Activated CD4-positive, alpha-beta T cell treated with anti-CD3 and anti-CD28 coated beads, Interleukin-2, amount 50 U/mL, for 16 hours (primary cell): ENCODE measurements at regions not wholly inside any gene's neighbourhood (a gene's known extent, or its start where the extent isn't known, plus 50 kb on each side); places are given as distances from the start of the nearest gene placed in this dataset.

ENCODE experiments used
- DNase-seq: peaks from one replicate; pipeline ENCODE4 v3.0.0-alpha.2; 2020

DNA sequence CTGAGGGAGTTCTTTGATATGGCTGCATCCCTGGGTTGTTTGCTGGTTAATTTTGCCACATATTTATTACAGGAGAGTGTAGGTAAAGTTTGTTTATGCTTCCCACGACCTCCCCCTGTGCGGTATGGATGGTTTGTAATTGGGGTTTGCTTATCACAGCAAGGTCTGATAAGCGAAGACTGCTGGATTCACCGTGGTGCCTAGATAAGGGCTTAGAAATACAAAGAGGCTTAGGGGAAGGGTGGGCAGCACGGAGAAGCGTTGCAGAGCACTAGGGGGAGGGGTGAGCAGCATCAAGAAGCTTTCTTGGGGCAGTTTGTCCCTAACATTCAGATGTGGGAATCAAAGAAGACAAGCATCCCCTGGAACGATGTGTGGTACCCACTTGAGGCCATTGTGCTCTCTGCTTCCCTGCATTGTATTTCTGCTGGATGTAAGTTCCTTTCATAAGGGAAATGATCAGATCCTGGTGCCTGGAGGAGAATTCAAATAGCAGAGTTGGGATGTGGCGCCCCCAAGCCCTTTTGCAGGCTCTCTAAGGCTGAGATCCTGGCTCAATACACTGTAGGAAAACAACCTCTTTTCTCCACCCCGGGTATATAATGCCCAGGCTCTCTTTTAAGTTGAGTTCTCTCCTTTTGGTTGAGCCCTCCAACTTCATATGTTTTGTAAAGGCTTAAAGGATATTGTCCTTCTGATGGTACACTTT is 598.1 kb upstream of the ADGRL4 start:
- no peak for DNase-seq

- DNase-seq, result no peak
These were observed 597.3 kb upstream of the ADGRL4 start for GRCh38 chr1:79603843-79604242.

DNA sequence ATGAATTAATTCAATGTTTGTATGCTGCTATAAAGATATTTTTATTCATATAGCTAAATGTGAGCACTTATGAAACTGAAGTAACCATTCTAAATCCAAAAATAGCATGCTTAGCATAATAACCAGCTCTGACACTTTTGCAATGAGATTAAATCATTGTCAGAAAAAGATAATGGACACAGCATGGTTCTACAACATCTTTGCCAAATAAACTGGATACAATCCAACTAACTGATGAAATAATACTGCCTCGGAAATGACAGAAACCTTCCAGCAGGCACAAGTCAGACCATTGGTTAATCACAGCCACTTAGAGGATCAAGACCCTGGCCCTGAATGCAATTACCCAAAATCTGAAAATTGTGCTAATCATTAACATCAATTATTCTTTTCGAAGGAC is 592.7 kb upstream of the ADGRL4 start:
- no peak for DNase-seq

DNA sequence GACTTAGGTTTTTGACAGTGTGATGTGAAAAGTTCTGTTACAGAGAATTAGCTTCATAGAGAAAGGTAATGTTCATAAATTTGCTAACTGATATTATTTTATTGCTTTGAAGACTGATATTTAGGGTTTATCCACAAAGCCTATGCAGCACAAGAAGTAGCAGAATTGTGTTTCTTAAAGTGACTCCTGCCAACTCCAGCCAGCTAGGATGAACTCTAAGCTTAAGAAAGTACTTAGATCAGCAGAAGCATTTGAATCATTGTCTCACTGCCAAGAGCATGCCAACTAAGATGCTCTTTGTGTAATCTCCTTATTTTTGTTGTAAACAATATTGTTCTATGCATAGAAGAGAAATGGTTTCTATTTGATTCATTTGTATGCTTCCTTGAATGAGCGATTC is 589.4 kb upstream of the ADGRL4 start:
- DNase-seq, result no peak

DNA sequence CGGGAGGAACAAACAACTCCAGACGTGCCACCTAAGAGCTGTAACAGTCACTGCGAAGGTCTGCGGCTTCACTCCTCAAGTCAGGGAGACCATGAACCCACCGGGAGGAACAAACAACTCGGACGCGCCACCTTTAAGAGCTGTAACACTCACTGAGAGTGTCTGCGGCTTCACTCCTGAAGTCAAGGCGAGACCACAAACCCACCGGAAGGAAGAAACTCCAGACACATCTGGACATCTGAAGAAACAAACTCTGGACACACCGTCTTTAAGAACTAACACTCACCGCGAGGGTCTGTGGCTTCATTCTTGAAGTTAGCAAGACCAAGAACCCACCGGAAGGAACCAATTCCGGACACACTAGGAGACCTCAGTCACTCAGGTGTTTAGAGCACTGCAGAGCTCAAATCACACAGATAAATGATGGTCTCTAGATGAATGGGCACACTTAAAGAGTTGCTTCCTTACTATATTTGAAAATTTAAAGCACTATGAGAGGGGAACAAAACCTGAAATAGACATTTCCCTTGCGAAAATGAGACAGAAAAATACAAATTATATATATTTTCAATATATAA is 587.7 kb upstream of the ADGRL4 start:
- DNase-seq, result no peak

- DNase-seq, result no peak
These were observed 586.2 kb upstream of the ADGRL4 start for GRCh38 chr1:79592707-79593106.

- DNase-seq, result no peak
These were observed 582.2 kb upstream of the ADGRL4 start for GRCh38 chr1:79588719-79589118.

GRCh38 chr1:79587229-79587628 is 580.7 kb upstream of the ADGRL4 start:
- DNase-seq, result no peak

GRCh38 chr1:79585801-79586200 is 579.3 kb upstream of the ADGRL4 start:
- no peak for DNase-seq

DNA sequence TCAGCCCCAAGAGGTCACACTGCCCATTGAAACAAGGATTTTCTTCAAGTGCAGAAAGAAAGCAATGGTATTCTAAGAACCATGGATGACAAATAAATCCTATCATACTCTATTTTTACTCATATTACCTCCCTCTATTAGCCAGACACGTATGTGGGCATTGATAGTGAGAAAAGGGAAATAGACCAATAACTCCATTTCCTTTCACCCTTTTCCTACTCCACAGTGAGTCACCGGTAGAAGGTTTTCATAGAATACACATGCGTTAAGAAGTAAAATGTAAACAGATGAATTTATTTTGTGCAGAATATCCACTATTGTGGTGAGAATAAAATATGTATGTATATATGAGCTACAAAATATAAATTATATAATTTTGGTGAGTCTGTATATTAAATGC is 568.9 kb upstream of the ADGRL4 start:
- DNase-seq, result no peak

DNA sequence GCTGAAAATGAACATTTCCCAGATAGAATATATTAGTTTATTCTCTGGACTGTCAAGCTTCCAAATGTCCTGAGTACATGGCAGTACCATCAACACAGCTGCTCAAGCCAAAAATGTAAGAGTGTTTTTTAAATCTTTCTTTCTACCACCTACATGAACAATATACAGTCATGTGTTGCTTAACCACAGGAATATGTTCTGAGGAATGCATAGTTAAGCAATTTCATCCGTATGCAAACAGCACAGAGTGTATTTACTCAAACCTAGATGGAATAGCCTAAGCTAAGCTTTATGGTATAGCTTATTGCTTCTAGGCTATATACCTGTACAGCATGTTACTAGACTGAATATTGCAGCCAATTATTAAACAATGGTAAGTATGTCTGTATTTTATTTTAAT is 561.9 kb upstream of the ADGRL4 start:
- DNase-seq, result no peak

- no peak for DNase-seq
These were observed 555.0 kb upstream of the ADGRL4 start for GRCh38 chr1:79561521-79561978.

DNA sequence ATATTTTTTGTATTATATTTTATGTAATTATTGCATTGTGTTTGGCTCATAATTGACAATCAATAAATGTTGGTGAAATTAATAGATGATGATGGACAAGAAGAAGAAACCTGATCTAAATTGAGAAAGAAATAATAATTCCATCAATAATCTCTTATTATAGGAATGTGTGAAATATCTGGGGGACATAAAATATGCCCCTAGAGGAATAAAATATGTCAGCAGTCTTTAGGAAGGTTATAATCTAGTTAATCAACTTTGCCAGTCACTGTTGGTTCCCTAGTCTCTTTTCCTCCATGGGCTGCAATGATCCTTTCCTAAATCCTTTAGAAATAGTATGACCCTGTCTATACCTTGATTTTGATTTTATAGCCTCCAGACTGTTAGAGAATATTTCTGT is 549.7 kb upstream of the ADGRL4 start:
- DNase-seq, result no peak

DNA sequence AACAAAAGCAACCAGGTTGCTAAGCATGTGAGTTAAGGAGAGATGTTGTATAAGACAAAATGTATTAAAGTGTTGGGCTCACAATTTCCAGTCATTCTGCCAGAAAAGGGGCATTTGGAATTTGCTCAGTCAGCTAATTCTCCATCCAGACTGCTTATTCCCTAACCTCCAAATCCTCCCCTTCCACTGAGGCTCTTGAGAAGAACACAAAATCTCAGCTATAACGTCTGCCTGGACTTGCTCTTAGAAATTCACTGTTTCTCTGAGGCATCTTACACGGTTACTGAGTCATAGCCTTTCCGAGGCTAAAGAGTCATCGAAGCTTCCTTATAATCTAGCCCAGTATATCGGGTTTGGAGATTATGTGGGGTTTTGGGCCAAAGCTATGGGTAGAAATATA is 548.2 kb upstream of the ADGRL4 start:
- no peak for DNase-seq

DNA sequence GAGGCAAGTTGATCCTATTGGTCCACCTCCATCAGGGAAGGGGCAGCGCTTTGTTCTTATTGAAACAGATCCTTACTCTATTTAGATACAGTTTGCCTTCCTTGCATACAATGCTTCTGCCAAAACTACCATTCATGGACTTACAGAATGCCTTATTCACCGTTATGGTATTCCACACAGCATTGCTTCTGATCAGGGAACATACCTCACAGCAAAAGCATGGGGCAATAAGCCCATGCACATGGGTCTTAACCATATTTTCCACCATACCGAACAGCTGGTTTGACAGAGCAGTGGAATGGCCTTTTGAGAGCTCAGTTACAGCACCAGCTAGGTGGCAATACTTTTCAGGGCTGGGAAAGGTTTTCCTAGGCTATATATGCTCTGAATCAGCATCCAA is 544.8 kb upstream of the ADGRL4 start:
- no peak for DNase-seq

GRCh38 chr1:79550402-79550801 is 543.9 kb upstream of the ADGRL4 start:
- DNase-seq, result no peak

DNA sequence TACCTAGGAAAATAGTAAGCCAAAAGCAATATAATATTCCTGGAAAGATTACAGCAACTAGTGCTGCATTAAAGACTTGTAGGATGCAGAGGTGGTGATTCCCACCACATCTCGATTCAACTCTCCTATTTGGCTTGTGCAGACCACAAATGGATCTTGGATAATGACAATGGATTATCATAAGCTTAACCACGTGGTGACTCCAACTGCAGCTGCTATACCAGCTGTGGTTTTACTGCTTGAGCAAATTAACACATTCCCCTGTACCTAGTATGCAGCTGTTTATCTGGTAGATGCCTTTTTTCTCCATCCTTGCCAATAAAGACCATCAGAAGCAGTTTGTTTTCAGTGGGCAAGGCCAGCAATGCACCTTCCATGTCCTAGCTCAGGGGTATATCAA is 542.7 kb upstream of the ADGRL4 start:
- DNase-seq, result no peak

- no peak for DNase-seq
These were observed 541.0 kb upstream of the ADGRL4 start for GRCh38 chr1:79547514-79547913.

- DNase-seq, result no peak
These were observed 536.9 kb upstream of the ADGRL4 start for GRCh38 chr1:79543394-79543793.

DNA sequence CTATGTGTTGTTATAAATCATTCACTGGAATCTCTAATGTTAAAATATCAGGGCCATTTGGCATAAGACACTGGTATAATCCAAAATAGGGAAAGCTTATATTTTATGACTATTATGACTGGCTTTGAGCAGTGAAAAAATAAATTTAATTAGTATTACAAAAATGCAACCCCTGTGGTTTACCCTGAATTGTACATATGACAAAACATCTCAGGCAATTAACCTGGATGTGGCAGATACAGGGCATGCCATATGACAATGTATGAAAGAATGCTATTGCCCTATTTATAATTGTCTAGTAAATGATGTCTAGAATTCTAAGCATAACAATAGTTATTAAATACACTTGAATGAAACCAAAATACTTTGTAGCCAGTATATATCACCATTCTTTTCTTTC is 532.5 kb upstream of the ADGRL4 start:
- DNase-seq, result no peak

- DNase-seq, result no peak
These were observed 526.0 kb upstream of the ADGRL4 start for GRCh38 chr1:79532555-79532954.

DNA sequence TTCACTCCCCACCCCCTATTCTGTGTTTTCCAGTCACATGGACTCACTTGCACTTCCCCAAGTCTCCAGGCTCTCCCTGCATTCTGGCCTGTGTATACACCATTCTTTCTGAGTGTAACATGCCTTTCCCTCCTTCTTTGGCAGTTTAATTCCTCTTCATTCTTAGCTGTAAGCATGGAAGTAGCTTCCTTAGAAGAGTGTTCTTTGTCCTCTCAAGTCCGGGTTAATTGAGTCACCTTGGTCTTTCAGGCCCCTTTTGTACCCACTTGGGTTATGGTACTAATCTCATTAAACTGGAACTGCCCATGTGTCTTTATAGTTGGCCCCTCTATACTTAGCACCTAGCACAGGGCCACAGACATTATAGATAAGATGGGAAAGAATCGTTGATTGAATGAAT is 525.3 kb upstream of the ADGRL4 start:
- no peak for DNase-seq

GRCh38 chr1:79530476-79530875 is 523.9 kb upstream of the ADGRL4 start:
- DNase-seq, result no peak

DNA sequence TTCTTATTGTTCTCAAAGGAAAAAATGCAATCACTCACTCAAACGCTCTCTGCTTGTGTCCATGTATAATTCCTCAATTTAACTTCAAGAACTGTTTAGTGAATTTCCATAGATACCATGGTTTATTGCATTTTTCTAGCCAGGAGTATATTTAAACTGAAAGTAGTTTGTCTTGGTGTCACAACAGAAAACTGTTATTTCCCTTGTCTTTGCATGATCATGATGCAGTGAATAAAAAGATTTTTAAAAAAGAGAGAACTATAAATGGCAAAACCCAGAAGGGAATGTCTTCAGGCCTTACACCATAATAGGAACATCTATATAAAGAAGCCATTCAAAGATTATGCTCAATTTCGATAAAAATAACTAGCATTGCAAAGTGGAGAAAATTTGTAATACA is 523.5 kb upstream of the ADGRL4 start:
- no peak for DNase-seq

- DNase-seq, result no peak
These were observed 517.6 kb upstream of the ADGRL4 start for GRCh38 chr1:79524126-79524525.
